ENCODE measurements at regions not wholly inside any gene's neighbourhood (a gene's known extent, or its start where the extent isn't known, plus 50 kb on each side); places are given as distances from the start of the nearest gene placed in this dataset.

- POLR2A ChIA-PET = no interaction called here
- DNase-seq (no peak), ATAC-seq (ENCODE audit: poor library complexity) (no peak)
- CTCF ChIA-PET = no interaction called here
- no peaks in the 10 kb centered on the region for H3K4me1 Mint-ChIP-seq (ENCODE audit: low read depth)
- no peaks in the 10 kb centered on the region for H3K36me3 Mint-ChIP-seq (ENCODE audit: low read depth)
- no peak overlapping the region for H3K4me3 ChIP-seq (ENCODE audit: low read length)
- H3K9me3 Mint-ChIP-seq = no peaks in the 10 kb centered on the region
- H3K27me3 ChIP-seq (ENCODE audit: control insufficient read depth in 1 of 2, insufficient read depth in 2 of 2, low read length in 2 of 2) = no peaks in the 10 kb centered on the region
- no peaks in the 10 kb centered on the region for H3K9me3 ChIP-seq (ENCODE audit: control insufficient read depth in 1 of 2, insufficient read depth in 1 of 2, low read length in 2 of 2)
- no peak overlapping the region for H3K4me3 Mint-ChIP-seq
- H3K36me3 ChIP-seq (ENCODE audit: insufficient read depth, low read length) = no peaks in the 10 kb centered on the region
- no peak overlapping the region for H3K27ac Mint-ChIP-seq
- TF ChIP-seq, protein P1, sequence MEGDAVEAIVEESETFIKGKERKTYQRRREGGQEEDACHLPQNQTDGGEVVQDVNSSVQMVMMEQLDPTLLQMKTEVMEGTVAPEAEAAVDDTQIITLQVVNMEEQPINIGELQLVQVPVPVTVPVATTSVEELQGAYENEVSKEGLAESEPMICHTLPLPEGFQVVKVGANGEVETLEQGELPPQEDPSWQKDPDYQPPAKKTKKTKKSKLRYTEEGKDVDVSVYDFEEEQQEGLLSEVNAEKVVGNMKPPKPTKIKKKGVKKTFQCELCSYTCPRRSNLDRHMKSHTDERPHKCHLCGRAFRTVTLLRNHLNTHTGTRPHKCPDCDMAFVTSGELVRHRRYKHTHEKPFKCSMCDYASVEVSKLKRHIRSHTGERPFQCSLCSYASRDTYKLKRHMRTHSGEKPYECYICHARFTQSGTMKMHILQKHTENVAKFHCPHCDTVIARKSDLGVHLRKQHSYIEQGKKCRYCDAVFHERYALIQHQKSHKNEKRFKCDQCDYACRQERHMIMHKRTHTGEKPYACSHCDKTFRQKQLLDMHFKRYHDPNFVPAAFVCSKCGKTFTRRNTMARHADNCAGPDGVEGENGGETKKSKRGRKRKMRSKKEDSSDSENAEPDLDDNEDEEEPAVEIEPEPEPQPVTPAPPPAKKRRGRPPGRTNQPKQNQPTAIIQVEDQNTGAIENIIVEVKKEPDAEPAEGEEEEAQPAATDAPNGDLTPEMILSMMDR (IDR thresholded peaks at IDR 0.05) = no peak
- no peaks in the 10 kb centered on the region for H3K27me3 Mint-ChIP-seq
- no peak overlapping the region for H3K27ac ChIP-seq (ENCODE audit: low read depth in 1 of 2, low read length in 2 of 2)
- no peaks in the 10 kb centered on the region for H3K4me1 ChIP-seq (ENCODE audit: insufficient read depth, low read length)
- intact Hi-C loops (cut with DNase I, micrococcal nuclease) = no loop called here
These were observed 577.4 kb upstream of the GCFC2 start for GRCh38 chr2:76288146-76288545.

GRCh38 chr2:76283350-76283749, 572.6 kb upstream of the GCFC2 start:
- Histone ChIP-seq H3K36me3 (ENCODE audit: insufficient read depth, low read length) (no peaks in the 10 kb centered on the region), H3K27me3 (ENCODE audit: control insufficient read depth in 1 of 2, insufficient read depth in 2 of 2, low read length in 2 of 2) (no peaks in the 10 kb centered on the region), H3K4me1 (ENCODE audit: insufficient read depth, low read length) (no peaks in the 10 kb centered on the region), H3K9me3 (ENCODE audit: control insufficient read depth in 1 of 2, insufficient read depth in 1 of 2, low read length in 2 of 2) (no peaks in the 10 kb centered on the region), H3K4me3 (ENCODE audit: low read length) (no peak overlapping the region), H3K27ac (ENCODE audit: low read depth in 1 of 2, low read length in 2 of 2) (no peak overlapping the region)
- Mint-ChIP-seq H3K4me3 (no peak overlapping the region), H3K9me3 (no peaks in the 10 kb centered on the region), H3K36me3 (ENCODE audit: low read depth) (no peaks in the 10 kb centered on the region), H3K27ac (no peak overlapping the region), H3K4me1 (ENCODE audit: low read depth) (no peaks in the 10 kb centered on the region), H3K27me3 (no peaks in the 10 kb centered on the region)
- TF ChIP-seq, protein P1 (IDR thresholded peaks at IDR 0.05) = no peak
- intact Hi-C loops (cut with DNase I, micrococcal nuclease) = no loop called here
- CTCF ChIA-PET = no interaction called here
- POLR2A ChIA-PET = no interaction called here
- ATAC-seq (ENCODE audit: poor library complexity) (no peak), DNase-seq (no peak)

GRCh38 chr2:76281156-76281841, 570.6 kb upstream of the GCFC2 start:
- DNase-seq (no peak), ATAC-seq (ENCODE audit: poor library complexity) (no peak)
- ChIA-PET CTCF (no interaction called here), POLR2A (no interaction called here)
- no peak overlapping the region for H3K27ac ChIP-seq (ENCODE audit: low read depth in 1 of 2, low read length in 2 of 2)
- Mint-ChIP-seq H3K4me1 (ENCODE audit: low read depth) (no peaks in the 10 kb centered on the region), H3K4me3 (no peak overlapping the region), H3K27ac (no peak overlapping the region), H3K36me3 (ENCODE audit: low read depth) (no peaks in the 10 kb centered on the region), H3K9me3 (peaks cover 2% of the 10 kb centered on the region), H3K27me3 (no peaks in the 10 kb centered on the region)
- no peaks in the 10 kb centered on the region for H3K36me3 ChIP-seq (ENCODE audit: insufficient read depth, low read length)
- H3K27me3 ChIP-seq (ENCODE audit: control insufficient read depth in 1 of 2, insufficient read depth in 2 of 2, low read length in 2 of 2) = no peaks in the 10 kb centered on the region
- H3K4me1 ChIP-seq (ENCODE audit: insufficient read depth, low read length) = no peaks in the 10 kb centered on the region
- TF ChIP-seq, protein P1 (IDR thresholded peaks at IDR 0.05) = no peak
- intact Hi-C loops (cut with DNase I, micrococcal nuclease) = no loop called here
- H3K4me3 ChIP-seq (ENCODE audit: low read length) = no peak overlapping the region
- no peaks in the 10 kb centered on the region for H3K9me3 ChIP-seq (ENCODE audit: control insufficient read depth in 1 of 2, insufficient read depth in 1 of 2, low read length in 2 of 2)
